ENCODE measurements at regions not wholly inside any gene's neighbourhood (a gene's known extent, or its start where the extent isn't known, plus 50 kb on each side); places are given as distances from the start of the nearest gene placed in this dataset.

GRCh38 chr5:165673499-165673898 is 2168.1 kb downstream of the MAT2B start:
- Histone ChIP-seq H3K4me2 (ENCODE audit: control insufficient read depth, extremely low read depth, insufficient read depth, low read depth, low read length) (no peak overlapping the region), H3K27ac (ENCODE audit: control insufficient read depth, insufficient read depth, low read length) (no peak overlapping the region), H3K79me2 (ENCODE audit: control insufficient read depth, insufficient read depth, low read length) (no peaks in the 10 kb centered on the region), H2AFZ (ENCODE audit: control insufficient read depth, low read length) (no peak overlapping the region), H3K36me3 (ENCODE audit: control insufficient read depth in 2 of 2, extremely low read depth in 1 of 2, insufficient read depth in 2 of 2, low read length in 2 of 2) (no peaks in the 10 kb centered on the region), H3K9me3 (ENCODE audit: control insufficient read depth, low read depth, low read length) (peaks cover 3% of the 10 kb centered on the region), H4K20me1 (ENCODE audit: control insufficient read depth, extremely low read depth, insufficient read depth, low read length) (no peaks in the 10 kb centered on the region), H3K4me3 (ENCODE audit: control insufficient read depth in 2 of 3, extremely low read depth in 1 of 3, insufficient read depth in 2 of 3, low read depth in 1 of 3, low read length in 3 of 3) (no peak overlapping the region), H3K9me1 (ENCODE audit: control insufficient read depth, extremely low read depth, insufficient read depth, low read length) (no peaks in the 10 kb centered on the region), H3K4me1 (ENCODE audit: control insufficient read depth, extremely low read depth, insufficient read depth, low read length) (no peaks in the 10 kb centered on the region), H3K27me3 (ENCODE audit: control insufficient read depth, extremely low read depth, insufficient read depth, low read length) (no peaks in the 10 kb centered on the region), H3K9ac (ENCODE audit: control insufficient read depth, extremely low read depth, insufficient read depth, low read length) (no peak overlapping the region)
- FAIRE-seq: no peak
- no peak for DNase-seq (ENCODE audit: low read depth, low spot score)
- dilution Hi-C loops (cut with MboI; ENCODE audit: extremely low pct_ligation_motif_present, low sequenced_read_pairs): no loop called here
- TF ChIP-seq CTCF (optimal IDR thresholded peaks at IDR 0.05 in 1 of 3, IDR thresholded peaks at IDR 0.05 in 1 of 3, conservative IDR thresholded peaks at IDR 0.05 in 1 of 3; ENCODE audit: extremely low read depth in 1 of 3, insufficient read depth in 2 of 3, low read length in 3 of 3): no peak
- TF ChIP-seq EZH2 (IDR thresholded peaks at IDR 0.05; ENCODE audit: low read length): no peak

DNA sequence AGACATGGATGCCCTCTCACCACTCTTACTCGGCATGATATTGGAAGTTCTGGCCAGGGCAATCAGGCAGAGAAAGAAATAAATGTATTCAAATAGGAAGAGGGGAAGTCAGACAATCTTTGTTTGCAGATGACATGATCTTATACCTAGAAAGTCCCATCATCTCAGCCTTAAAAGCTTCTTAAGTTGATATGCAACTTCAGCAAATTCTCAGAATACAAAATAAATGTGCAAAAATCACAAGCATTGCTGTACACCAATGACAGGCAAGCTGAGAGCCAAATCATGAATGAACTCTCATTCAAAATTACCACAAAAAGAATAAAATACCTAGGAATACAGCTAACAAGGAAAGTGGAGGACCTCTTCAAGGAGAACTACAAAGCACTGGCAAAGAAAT is 2190.4 kb downstream of the MAT2B start:
- H3K9ac ChIP-seq (ENCODE audit: control insufficient read depth, extremely low read depth, insufficient read depth, low read length): no peak overlapping the region
- no peaks in the 10 kb centered on the region for H3K9me1 ChIP-seq (ENCODE audit: control insufficient read depth, extremely low read depth, insufficient read depth, low read length)
- DNase-seq (ENCODE audit: low read depth, low spot score): no peak
- no peaks in the 10 kb centered on the region for H4K20me1 ChIP-seq (ENCODE audit: control insufficient read depth, extremely low read depth, insufficient read depth, low read length)
- FAIRE-seq: no peak
- H3K4me1 ChIP-seq (ENCODE audit: control insufficient read depth, extremely low read depth, insufficient read depth, low read length): no peaks in the 10 kb centered on the region
- no peak overlapping the region for H3K4me2 ChIP-seq (ENCODE audit: control insufficient read depth, extremely low read depth, insufficient read depth, low read depth, low read length)
- no peak overlapping the region for H3K4me3 ChIP-seq (ENCODE audit: control insufficient read depth in 2 of 3, extremely low read depth in 1 of 3, insufficient read depth in 2 of 3, low read depth in 1 of 3, low read length in 3 of 3)
- H3K79me2 ChIP-seq (ENCODE audit: control insufficient read depth, insufficient read depth, low read length): no peaks in the 10 kb centered on the region
- no peaks in the 10 kb centered on the region for H3K36me3 ChIP-seq (ENCODE audit: control insufficient read depth in 2 of 2, extremely low read depth in 1 of 2, insufficient read depth in 2 of 2, low read length in 2 of 2)
- TF ChIP-seq CTCF (optimal IDR thresholded peaks at IDR 0.05 in 1 of 3, IDR thresholded peaks at IDR 0.05 in 1 of 3, conservative IDR thresholded peaks at IDR 0.05 in 1 of 3; ENCODE audit: extremely low read depth in 1 of 3, insufficient read depth in 2 of 3, low read length in 3 of 3) (no peak), EZH2 (IDR thresholded peaks at IDR 0.05; ENCODE audit: low read length) (no peak)
- dilution Hi-C loops (cut with MboI; ENCODE audit: extremely low pct_ligation_motif_present, low sequenced_read_pairs): no loop called here
- H3K27ac ChIP-seq (ENCODE audit: control insufficient read depth, insufficient read depth, low read length): no peak overlapping the region
- H2AFZ ChIP-seq (ENCODE audit: control insufficient read depth, low read length): no peak overlapping the region
- no peaks in the 10 kb centered on the region for H3K27me3 ChIP-seq (ENCODE audit: control insufficient read depth, extremely low read depth, insufficient read depth, low read length)
- H3K9me3 ChIP-seq (ENCODE audit: control insufficient read depth, low read depth, low read length): no peaks in the 10 kb centered on the region

All from keratinocyte (primary cell).